ENCODE measurements at regions not wholly inside any gene's neighbourhood (a gene's known extent, or its start where the extent isn't known, plus 50 kb on each side); places are given as distances from the start of the nearest gene placed in this dataset.

DNA sequence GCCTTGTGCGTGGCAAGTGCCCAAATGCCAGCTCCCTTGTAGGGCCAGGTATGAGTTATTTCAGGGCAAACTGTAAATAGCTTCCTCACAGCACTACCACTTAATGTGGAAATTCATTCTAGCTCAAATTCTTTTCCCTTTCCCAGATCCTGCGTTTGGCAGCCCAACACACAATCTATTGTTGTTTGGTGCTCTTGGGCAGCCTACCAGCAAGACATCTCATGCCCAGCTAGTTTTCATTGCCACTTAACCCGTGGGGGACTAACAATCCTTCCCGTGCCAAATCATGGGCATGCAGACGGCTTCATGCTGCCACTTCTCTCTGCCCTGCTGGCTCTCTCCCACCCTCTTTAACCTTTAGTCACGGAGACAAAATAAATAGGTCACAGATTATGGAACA is 454.2 kb downstream of the GRIA2 start (continued):
- TF ChIP-seq, protein P1, sequence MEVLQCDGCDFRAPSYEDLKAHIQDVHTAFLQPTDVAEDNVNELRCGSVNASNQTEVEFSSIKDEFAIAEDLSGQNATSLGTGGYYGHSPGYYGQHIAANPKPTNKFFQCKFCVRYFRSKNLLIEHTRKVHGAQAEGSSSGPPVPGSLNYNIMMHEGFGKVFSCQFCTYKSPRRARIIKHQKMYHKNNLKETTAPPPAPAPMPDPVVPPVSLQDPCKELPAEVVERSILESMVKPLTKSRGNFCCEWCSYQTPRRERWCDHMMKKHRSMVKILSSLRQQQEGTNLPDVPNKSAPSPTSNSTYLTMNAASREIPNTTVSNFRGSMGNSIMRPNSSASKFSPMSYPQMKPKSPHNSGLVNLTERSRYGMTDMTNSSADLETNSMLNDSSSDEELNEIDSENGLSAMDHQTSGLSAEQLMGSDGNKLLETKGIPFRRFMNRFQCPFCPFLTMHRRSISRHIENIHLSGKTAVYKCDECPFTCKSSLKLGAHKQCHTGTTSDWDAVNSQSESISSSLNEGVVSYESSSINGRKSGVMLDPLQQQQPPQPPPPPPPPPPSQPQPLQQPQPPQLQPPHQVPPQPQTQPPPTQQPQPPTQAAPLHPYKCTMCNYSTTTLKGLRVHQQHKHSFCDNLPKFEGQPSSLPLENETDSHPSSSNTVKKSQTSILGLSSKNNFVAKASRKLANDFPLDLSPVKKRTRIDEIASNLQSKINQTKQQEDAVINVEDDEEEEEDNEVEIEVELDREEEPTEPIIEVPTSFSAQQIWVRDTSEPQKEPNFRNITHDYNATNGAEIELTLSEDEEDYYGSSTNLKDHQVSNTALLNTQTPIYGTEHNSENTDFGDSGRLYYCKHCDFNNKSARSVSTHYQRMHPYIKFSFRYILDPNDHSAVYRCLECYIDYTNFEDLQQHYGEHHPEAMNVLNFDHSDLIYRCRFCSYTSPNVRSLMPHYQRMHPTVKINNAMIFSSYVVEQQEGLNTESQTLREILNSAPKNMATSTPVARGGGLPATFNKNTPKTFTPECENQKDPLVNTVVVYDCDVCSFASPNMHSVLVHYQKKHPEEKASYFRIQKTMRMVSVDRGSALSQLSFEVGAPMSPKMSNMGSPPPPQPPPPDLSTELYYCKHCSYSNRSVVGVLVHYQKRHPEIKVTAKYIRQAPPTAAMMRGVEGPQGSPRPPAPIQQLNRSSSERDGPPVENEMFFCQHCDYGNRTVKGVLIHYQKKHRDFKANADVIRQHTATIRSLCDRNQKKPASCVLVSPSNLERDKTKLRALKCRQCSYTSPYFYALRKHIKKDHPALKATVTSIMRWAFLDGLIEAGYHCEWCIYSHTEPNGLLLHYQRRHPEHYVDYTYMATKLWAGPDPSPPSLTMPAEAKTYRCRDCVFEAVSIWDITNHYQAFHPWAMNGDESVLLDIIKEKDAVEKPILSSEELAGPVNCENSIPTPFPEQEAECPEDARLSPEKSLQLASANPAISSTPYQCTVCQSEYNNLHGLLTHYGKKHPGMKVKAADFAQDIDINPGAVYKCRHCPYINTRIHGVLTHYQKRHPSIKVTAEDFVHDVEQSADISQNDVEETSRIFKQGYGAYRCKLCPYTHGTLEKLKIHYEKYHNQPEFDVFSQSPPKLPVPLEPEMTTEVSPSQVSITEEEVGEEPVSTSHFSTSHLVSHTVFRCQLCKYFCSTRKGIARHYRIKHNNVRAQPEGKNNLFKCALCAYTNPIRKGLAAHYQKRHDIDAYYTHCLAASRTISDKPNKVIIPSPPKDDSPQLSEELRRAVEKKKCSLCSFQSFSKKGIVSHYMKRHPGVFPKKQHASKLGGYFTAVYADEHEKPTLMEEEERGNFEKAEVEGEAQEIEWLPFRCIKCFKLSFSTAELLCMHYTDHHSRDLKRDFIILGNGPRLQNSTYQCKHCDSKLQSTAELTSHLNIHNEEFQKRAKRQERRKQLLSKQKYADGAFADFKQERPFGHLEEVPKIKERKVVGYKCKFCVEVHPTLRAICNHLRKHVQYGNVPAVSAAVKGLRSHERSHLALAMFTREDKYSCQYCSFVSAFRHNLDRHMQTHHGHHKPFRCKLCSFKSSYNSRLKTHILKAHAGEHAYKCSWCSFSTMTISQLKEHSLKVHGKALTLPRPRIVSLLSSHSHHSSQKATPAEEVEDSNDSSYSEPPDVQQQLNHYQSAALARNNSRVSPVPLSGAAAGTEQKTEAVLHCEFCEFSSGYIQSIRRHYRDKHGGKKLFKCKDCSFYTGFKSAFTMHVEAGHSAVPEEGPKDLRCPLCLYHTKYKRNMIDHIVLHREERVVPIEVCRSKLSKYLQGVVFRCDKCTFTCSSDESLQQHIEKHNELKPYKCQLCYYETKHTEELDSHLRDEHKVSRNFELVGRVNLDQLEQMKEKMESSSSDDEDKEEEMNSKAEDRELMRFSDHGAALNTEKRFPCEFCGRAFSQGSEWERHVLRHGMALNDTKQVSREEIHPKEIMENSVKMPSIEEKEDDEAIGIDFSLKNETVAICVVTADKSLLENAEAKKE (CRISPR knock-in tag; IDR thresholded peaks at IDR 0.05): no peak
- TF ChIP-seq CREB1 (CRISPR knock-in tag; IDR thresholded peaks at IDR 0.05; ENCODE audit: low read depth): no peak
- TF ChIP-seq, protein P2, sequence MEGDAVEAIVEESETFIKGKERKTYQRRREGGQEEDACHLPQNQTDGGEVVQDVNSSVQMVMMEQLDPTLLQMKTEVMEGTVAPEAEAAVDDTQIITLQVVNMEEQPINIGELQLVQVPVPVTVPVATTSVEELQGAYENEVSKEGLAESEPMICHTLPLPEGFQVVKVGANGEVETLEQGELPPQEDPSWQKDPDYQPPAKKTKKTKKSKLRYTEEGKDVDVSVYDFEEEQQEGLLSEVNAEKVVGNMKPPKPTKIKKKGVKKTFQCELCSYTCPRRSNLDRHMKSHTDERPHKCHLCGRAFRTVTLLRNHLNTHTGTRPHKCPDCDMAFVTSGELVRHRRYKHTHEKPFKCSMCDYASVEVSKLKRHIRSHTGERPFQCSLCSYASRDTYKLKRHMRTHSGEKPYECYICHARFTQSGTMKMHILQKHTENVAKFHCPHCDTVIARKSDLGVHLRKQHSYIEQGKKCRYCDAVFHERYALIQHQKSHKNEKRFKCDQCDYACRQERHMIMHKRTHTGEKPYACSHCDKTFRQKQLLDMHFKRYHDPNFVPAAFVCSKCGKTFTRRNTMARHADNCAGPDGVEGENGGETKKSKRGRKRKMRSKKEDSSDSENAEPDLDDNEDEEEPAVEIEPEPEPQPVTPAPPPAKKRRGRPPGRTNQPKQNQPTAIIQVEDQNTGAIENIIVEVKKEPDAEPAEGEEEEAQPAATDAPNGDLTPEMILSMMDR (conservative IDR thresholded peaks at IDR 0.05; ENCODE audit: low read depth in 2 of 2): no peak
- TF ChIP-seq ZNF331 (CRISPR knock-in tag; IDR thresholded peaks at IDR 0.05; ENCODE audit: low read depth): no peak
- TF ChIP-seq JUNB (IDR thresholded peaks at IDR 0.05; ENCODE audit: unreplicated experiment): no peak

DNA sequence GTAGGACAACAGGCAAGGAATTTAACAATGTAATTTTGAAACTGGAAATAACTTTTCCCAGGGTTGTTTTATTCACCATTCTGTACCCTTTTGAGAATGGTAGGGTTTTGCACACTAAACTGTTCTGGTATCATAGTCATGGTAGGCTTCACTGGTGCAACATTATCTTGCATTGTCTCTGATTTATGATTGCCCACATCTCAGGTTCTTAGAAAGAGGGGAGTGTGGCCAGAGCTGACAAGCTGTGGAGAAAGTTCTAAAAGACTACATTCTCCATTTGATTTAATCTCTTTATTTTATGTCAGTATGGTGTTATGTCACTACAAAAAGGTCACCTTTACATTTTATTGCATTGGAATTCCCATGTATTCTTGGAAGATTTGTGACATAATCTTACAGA is 447.3 kb downstream of the GRIA2 start:
- Histone ChIP-seq H3K27ac (ENCODE audit: low read depth) (no peak overlapping the region), H4K20me1 (replicated peaks; ENCODE audit: insufficient read depth) (no peaks in the 10 kb centered on the region), H2AFZ (no peak overlapping the region), H3K4me3 (no peak overlapping the region), H3F3A (replicated peaks; ENCODE audit: low read depth) (no peaks in the 10 kb centered on the region), H3K4me2 (no peak overlapping the region), H3K27me3 (ENCODE audit: insufficient read depth) (no peaks in the 10 kb centered on the region), H3K9me2 (ENCODE audit: insufficient read depth) (no peaks in the 10 kb centered on the region), H3K79me2 (replicated peaks; ENCODE audit: insufficient read depth) (no peaks in the 10 kb centered on the region), H3K36me3 (ENCODE audit: insufficient read depth) (no peaks in the 10 kb centered on the region), H3K4me1 (ENCODE audit: insufficient read depth) (no peaks in the 10 kb centered on the region)
- Mint-ChIP-seq H3K4me1 (0 out of 3 replicates have a peak, but pooled peaks cover 1% of the 10 kb centered on the region), H3K27me3 (ENCODE audit: insufficient read depth, low read depth, poor library complexity) (no peaks in the 10 kb centered on the region), H3K36me3 (ENCODE audit: low read depth) (no peaks in the 10 kb centered on the region), H3K9me3 (no peaks in the 10 kb centered on the region), H3K4me3 (no peak overlapping the region), H3K27ac (no peak overlapping the region)
- DNase-seq (ENCODE audit: low spot score) (no peak), ATAC-seq (no peak)
- TF ChIP-seq JUNB (IDR thresholded peaks at IDR 0.05; ENCODE audit: unreplicated experiment) (no peak), STAT1 (IDR thresholded peaks at IDR 0.05; ENCODE audit: unreplicated experiment) (no peak), CREB1 (CRISPR knock-in tag; IDR thresholded peaks at IDR 0.05; ENCODE audit: low read depth) (no peak), ZNF331 (CRISPR knock-in tag; IDR thresholded peaks at IDR 0.05; ENCODE audit: low read depth) (no peak), EZH2phosphoT487 (IDR thresholded peaks at IDR 0.05; ENCODE audit: unreplicated experiment) (no peak), POLR2AphosphoS5 (IDR thresholded peaks at IDR 0.05; ENCODE audit: low read depth) (no peak)
- TF ChIP-seq, protein P1 (CRISPR knock-in tag; IDR thresholded peaks at IDR 0.05): no peak
